ENCODE measurements at regions not wholly inside any gene's neighbourhood (a gene's known extent, or its start where the extent isn't known, plus 50 kb on each side); places are given as distances from the start of the nearest gene placed in this dataset.

DNA sequence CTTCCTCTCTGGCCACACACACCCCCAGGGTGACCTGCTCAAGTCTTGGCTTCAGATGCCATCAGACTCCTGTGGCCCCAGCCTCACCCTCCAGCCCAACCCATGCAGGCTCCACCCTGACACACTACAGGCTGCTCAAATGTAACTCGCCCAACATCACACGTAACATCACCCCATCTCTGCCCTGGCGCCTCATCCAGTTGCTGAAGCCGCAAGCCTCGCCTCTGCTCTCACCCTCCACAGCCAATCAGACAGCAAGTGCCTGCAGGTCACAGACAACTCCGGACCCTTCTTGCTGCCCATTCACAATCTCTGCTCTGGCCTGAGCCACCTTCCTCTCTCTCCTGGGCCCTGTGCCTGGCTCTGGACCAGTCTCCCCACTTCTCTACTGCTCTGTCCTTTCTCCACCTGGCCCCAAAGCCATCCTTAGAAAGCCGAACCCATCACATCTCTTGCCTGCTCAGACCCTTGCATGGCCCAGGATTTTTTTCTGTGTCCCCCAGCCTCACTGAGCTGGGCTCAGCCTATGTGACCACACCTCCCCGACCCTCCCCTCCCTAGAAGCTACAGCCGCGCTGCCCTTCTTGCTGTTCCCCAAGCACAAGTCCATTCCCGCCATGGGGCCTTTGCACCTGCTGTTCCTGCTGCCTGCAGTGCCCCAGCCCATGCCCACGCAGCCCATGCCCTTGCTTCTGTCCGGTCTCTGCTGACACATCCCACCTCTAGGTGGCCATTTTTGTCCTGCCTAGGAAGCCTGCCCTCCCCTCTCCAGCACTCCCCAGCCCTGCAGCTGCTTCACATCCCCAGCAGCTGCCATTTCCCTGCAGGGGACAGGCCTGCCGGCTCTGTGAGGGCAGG is 333.9 kb downstream of the CTTN start:
- Histone ChIP-seq H3K56ac (ENCODE audit: insufficient read length, low read depth, low read length) (no peak overlapping the region), H3T11ph (ENCODE audit: low read length) (no peak overlapping the region), H2BK20ac (ENCODE audit: low read depth, low read length, poor library complexity, severe bottlenecking) (no peak overlapping the region), H2BK5ac (ENCODE audit: insufficient read length, low read length) (no peak overlapping the region), H3K4me2 (ENCODE audit: insufficient read depth, insufficient read length, low read length) (no peak overlapping the region), H2BK12ac (ENCODE audit: insufficient read length, low read depth, low read length) (no peak overlapping the region), H3K27ac (ENCODE audit: insufficient read length, low read depth, low read length) (no peak overlapping the region), H2BK120ac (ENCODE audit: low read depth, low read length, poor library complexity, severe bottlenecking) (no peak overlapping the region), H3K4me1 (ENCODE audit: insufficient read depth, low read length) (no peaks in the 10 kb centered on the region), H2AK5ac (ENCODE audit: insufficient read length, low read length) (no peak overlapping the region), H4K91ac (ENCODE audit: insufficient read length, low read depth, low read length) (no peak overlapping the region), H3K18ac (ENCODE audit: insufficient read length, low read depth, low read length) (no peak overlapping the region), H4K5ac (ENCODE audit: insufficient read length, low read depth, low read length) (no peak overlapping the region), H4K8ac (replicated peaks; ENCODE audit: insufficient read length, low read depth, low read length) (no peak overlapping the region), H2BK15ac (ENCODE audit: low read depth, low read length) (no peak overlapping the region), H3K23ac (ENCODE audit: insufficient read length, low read depth, low read length) (no peak overlapping the region), H3K9me3 (ENCODE audit: control insufficient read depth, low read depth, low read length) (no peaks in the 10 kb centered on the region), H3K23me2 (ENCODE audit: insufficient read length, low read depth, low read length, poor library complexity, severe bottlenecking) (no peaks in the 10 kb centered on the region), H4K20me1 (ENCODE audit: control insufficient read depth, insufficient read depth, insufficient read length) (no peaks in the 10 kb centered on the region), H3K14ac (ENCODE audit: insufficient read depth, low read length) (no peak overlapping the region; the same call in 1 of the 2 replicates), H3K4ac (ENCODE audit: low read depth, low read length) (no peak overlapping the region), H3K79me1 (ENCODE audit: insufficient read depth, low read depth, low read length, poor library complexity, severe bottlenecking) (no peaks in the 10 kb centered on the region), H3K79me2 (ENCODE audit: insufficient read depth, low read length) (no peaks in the 10 kb centered on the region), H2AFZ (ENCODE audit: low read length) (no peak overlapping the region), H3K9ac (ENCODE audit: extremely low read depth, insufficient read length, low read length) (no peak overlapping the region), H3K27me3 (ENCODE audit: insufficient read depth, low read length) (no peaks in the 10 kb centered on the region)
- H3K9me3 Mint-ChIP-seq: no peaks in the 10 kb centered on the region
- peaks cover 2% of the 10 kb centered on the region; the same call in 1 of the 2 replicates for H3K27me3 Mint-ChIP-seq (ENCODE audit: low read depth)
- H3K27ac Mint-ChIP-seq: peak overlapping the region in 1 of 3 experiments; percentile 24; a peak in 2 of 7 replicates
- H3K36me3 Mint-ChIP-seq (ENCODE audit: insufficient read depth in 1 of 3, low read depth in 3 of 3): no peaks in the 10 kb centered on the region
- H3K4me1 Mint-ChIP-seq: peaks cover 11 to 22% of the 10 kb centered on the region in 2 experiments
- TF ChIP-seq, protein P1, sequence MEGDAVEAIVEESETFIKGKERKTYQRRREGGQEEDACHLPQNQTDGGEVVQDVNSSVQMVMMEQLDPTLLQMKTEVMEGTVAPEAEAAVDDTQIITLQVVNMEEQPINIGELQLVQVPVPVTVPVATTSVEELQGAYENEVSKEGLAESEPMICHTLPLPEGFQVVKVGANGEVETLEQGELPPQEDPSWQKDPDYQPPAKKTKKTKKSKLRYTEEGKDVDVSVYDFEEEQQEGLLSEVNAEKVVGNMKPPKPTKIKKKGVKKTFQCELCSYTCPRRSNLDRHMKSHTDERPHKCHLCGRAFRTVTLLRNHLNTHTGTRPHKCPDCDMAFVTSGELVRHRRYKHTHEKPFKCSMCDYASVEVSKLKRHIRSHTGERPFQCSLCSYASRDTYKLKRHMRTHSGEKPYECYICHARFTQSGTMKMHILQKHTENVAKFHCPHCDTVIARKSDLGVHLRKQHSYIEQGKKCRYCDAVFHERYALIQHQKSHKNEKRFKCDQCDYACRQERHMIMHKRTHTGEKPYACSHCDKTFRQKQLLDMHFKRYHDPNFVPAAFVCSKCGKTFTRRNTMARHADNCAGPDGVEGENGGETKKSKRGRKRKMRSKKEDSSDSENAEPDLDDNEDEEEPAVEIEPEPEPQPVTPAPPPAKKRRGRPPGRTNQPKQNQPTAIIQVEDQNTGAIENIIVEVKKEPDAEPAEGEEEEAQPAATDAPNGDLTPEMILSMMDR (conservative IDR thresholded peaks at IDR 0.05): no peak
- DNase-seq: no peak
- H3K4me3 Mint-ChIP-seq: no peak overlapping the region
- no CpG with 5 or more reads among the region's 14 CpGs for WGBS (ENCODE audit: extremely low coverage, insufficient read length, low lambda C conversion rate)
